B cell (primary cell): ENCODE measurements at regions not wholly inside any gene's neighbourhood (a gene's known extent, or its start where the extent isn't known, plus 50 kb on each side); places are given as distances from the start of the nearest gene placed in this dataset.

Experiments used
- EZH2 ChIP-seq: IDR thresholded peaks from 2 replicates; pipeline ENCODE4 v1.6.1; 2012; ENCODE audit warnings: borderline replicate concordance, low read depth, mild to moderate bottlenecking, moderate library complexity, low read length; ENCODE audit not compliant: insufficient read depth, poor library complexity, severe bottlenecking
- TF ChIP-seq, protein P1 (sequence below): fragments of 200-600 bp; IDR thresholded peaks from one replicate; pipeline ENCODE4 v1.8.0; 2022; ENCODE audit warnings: antibody characterized with exemption, mild to moderate bottlenecking

GRCh38 chr19:46967578-46968032 is 52.0 kb upstream of the NPAS1 start:
- TF ChIP-seq, protein P1, sequence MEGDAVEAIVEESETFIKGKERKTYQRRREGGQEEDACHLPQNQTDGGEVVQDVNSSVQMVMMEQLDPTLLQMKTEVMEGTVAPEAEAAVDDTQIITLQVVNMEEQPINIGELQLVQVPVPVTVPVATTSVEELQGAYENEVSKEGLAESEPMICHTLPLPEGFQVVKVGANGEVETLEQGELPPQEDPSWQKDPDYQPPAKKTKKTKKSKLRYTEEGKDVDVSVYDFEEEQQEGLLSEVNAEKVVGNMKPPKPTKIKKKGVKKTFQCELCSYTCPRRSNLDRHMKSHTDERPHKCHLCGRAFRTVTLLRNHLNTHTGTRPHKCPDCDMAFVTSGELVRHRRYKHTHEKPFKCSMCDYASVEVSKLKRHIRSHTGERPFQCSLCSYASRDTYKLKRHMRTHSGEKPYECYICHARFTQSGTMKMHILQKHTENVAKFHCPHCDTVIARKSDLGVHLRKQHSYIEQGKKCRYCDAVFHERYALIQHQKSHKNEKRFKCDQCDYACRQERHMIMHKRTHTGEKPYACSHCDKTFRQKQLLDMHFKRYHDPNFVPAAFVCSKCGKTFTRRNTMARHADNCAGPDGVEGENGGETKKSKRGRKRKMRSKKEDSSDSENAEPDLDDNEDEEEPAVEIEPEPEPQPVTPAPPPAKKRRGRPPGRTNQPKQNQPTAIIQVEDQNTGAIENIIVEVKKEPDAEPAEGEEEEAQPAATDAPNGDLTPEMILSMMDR: no peak
- no peak for TF ChIP-seq EZH2
